ENCODE measurements at regions not wholly inside any gene's neighbourhood (a gene's known extent, or its start where the extent isn't known, plus 50 kb on each side); places are given as distances from the start of the nearest gene placed in this dataset.

GRCh38 chr22:49639956-49640355 is 187.7 kb downstream of the BRD1 start:
- TF ChIP-seq CTCF (IDR thresholded peaks at IDR 0.05) (no peak), EP300 (IDR thresholded peaks at IDR 0.05) (no peak), POLR2AphosphoS5 (IDR thresholded peaks at IDR 0.05) (no peak), POLR2A (IDR thresholded peaks at IDR 0.05) (no peak)
